Neural crest cell (in vitro differentiated cells): ENCODE measurements at regions not wholly inside any gene's neighbourhood (a gene's known extent, or its start where the extent isn't known, plus 50 kb on each side); places are given as distances from the start of the nearest gene placed in this dataset.
"Not testable (repeated sequence)": the region's sequence is repeated elsewhere in the genome, so short reads cannot be mapped to it uniquely, and the experiment has no call there.

ENCODE experiments used
- DNase-seq: peaks from one replicate; pipeline ENCODE4 v3.0.0; 2021; ENCODE audit warnings: low read depth, mixed read lengths, low spot score
- H3K27ac Mint-ChIP-seq: one replicate; pipeline ENCODE4 v1.8.0; 2021; ENCODE audit warnings: mild to moderate bottlenecking, mixed read lengths; ENCODE audit not compliant: unreplicated experiment
- H3K27me3 Mint-ChIP-seq: 2 replicates; pipeline ENCODE4 v1.8.0; 2021; ENCODE audit warnings: low read depth, mild to moderate bottlenecking, mixed read lengths
- H3K36me3 Mint-ChIP-seq: 2 replicates; pipeline ENCODE4 v1.8.0; 2021; ENCODE audit warnings: low read depth, mild to moderate bottlenecking, mixed read lengths
- H3K4me1 Mint-ChIP-seq: 2 replicates; pipeline ENCODE4 v1.8.0; 2021; ENCODE audit warnings: mixed read lengths
- H3K4me3 Mint-ChIP-seq: one replicate; pipeline ENCODE4 v1.8.0; 2021; ENCODE audit warnings: mild to moderate bottlenecking, mixed read lengths
- H3K9me3 Mint-ChIP-seq: 2 replicates; pipeline ENCODE4 v1.8.0; 2021; ENCODE audit warnings: mixed read lengths
- CTCF ChIP-seq: fragments of 200-600 bp; sonication (generic); conservative IDR thresholded peaks from 2 replicates; pipeline ENCODE4 v1.5.0; 2021; ENCODE audit warnings: antibody characterized with exemption, mild to moderate bottlenecking

GRCh38 chr10:123275136-123275564, 120.9 kb downstream of the BUB3 start:
- Mint-ChIP-seq H3K9me3 (peaks cover 6% of the 10 kb centered on the region), H3K27ac (no peak overlapping the region), H3K4me3 (no peak overlapping the region), H3K36me3 (peaks cover 2% of the 10 kb centered on the region), H3K4me1 (no peaks in the 10 kb centered on the region), H3K27me3 (no peaks in the 10 kb centered on the region)
- DNase-seq, result no peak
- no peak for TF ChIP-seq CTCF

GRCh38 chr10:123278445-123278844, 124.2 kb downstream of the BUB3 start:
- peaks cover 2% of the 10 kb centered on the region for H3K36me3 Mint-ChIP-seq
- no peak overlapping the region for H3K27ac Mint-ChIP-seq
- H3K4me1 Mint-ChIP-seq, result no peaks in the 10 kb centered on the region
- no peaks in the 10 kb centered on the region for H3K27me3 Mint-ChIP-seq
- no peak for TF ChIP-seq CTCF
- H3K9me3 Mint-ChIP-seq, result peaks cover 3% of the 10 kb centered on the region
- H3K4me3 Mint-ChIP-seq, result no peak overlapping the region
- no peak for DNase-seq

GRCh38 chr10:123283371-123283770, 129.2 kb downstream of the BUB3 start:
- not testable (repeated sequence) for H3K27me3 Mint-ChIP-seq, H3K9me3 Mint-ChIP-seq, H3K36me3 Mint-ChIP-seq

GRCh38 chr10:123284022-123284421, 129.8 kb downstream of the BUB3 start:
- H3K27me3 Mint-ChIP-seq, result no peaks in the 10 kb centered on the region
- no peak for DNase-seq
- TF ChIP-seq CTCF, result peak; percentile 22
- H3K4me1 Mint-ChIP-seq, result no peaks in the 10 kb centered on the region
- H3K4me3 Mint-ChIP-seq, result no peak overlapping the region
- no peak overlapping the region for H3K27ac Mint-ChIP-seq
- no peaks in the 10 kb centered on the region for H3K9me3 Mint-ChIP-seq
- H3K36me3 Mint-ChIP-seq, result peaks cover 2% of the 10 kb centered on the region

More at GRCh38 chr10:123283371-123283770, 129.2 kb downstream of the BUB3 start:
- H3K4me3 Mint-ChIP-seq, H3K27ac Mint-ChIP-seq, DNase-seq, H3K4me1 Mint-ChIP-seq: not testable (repeated sequence)

GRCh38 chr10:123287594-123288247, 133.5 kb downstream of the BUB3 start:
- peaks cover 5% of the 10 kb centered on the region for H3K9me3 Mint-ChIP-seq
- H3K27ac Mint-ChIP-seq, result no peak overlapping the region
- no peak overlapping the region for H3K4me3 Mint-ChIP-seq
- TF ChIP-seq CTCF, result no peak
- DNase-seq, result no peak
- H3K27me3 Mint-ChIP-seq, result no peaks in the 10 kb centered on the region
- H3K4me1 Mint-ChIP-seq, result no peaks in the 10 kb centered on the region
- peaks cover 5% of the 10 kb centered on the region for H3K36me3 Mint-ChIP-seq

GRCh38 chr10:123289432-123289831, 135.2 kb downstream of the BUB3 start:
- peaks cover 3% of the 10 kb centered on the region for H3K36me3 Mint-ChIP-seq
- no peak overlapping the region for H3K27ac Mint-ChIP-seq
- TF ChIP-seq CTCF, result no peak
- H3K4me3 Mint-ChIP-seq, result no peak overlapping the region
- DNase-seq, result no peak
- peaks cover 5% of the 10 kb centered on the region for H3K9me3 Mint-ChIP-seq
- no peaks in the 10 kb centered on the region for H3K27me3 Mint-ChIP-seq
- no peaks in the 10 kb centered on the region for H3K4me1 Mint-ChIP-seq
